ENCODE measurements at regions not wholly inside any gene's neighbourhood (a gene's known extent, or its start where the extent isn't known, plus 50 kb on each side); places are given as distances from the start of the nearest gene placed in this dataset.

GRCh38 chr17:63267846-63268245 lies 178.3 kb downstream of the CYB561 start:
- TF ChIP-seq, protein P1, sequence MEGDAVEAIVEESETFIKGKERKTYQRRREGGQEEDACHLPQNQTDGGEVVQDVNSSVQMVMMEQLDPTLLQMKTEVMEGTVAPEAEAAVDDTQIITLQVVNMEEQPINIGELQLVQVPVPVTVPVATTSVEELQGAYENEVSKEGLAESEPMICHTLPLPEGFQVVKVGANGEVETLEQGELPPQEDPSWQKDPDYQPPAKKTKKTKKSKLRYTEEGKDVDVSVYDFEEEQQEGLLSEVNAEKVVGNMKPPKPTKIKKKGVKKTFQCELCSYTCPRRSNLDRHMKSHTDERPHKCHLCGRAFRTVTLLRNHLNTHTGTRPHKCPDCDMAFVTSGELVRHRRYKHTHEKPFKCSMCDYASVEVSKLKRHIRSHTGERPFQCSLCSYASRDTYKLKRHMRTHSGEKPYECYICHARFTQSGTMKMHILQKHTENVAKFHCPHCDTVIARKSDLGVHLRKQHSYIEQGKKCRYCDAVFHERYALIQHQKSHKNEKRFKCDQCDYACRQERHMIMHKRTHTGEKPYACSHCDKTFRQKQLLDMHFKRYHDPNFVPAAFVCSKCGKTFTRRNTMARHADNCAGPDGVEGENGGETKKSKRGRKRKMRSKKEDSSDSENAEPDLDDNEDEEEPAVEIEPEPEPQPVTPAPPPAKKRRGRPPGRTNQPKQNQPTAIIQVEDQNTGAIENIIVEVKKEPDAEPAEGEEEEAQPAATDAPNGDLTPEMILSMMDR (IDR thresholded peaks at IDR 0.05; ENCODE audit: low read depth, low read length), result no peak
- no peak for TF ChIP-seq EZH2phosphoT487 (IDR thresholded peaks at IDR 0.05; ENCODE audit: low read depth)

All from OCI-LY3 (cell line).